ENCODE measurements at regions not wholly inside any gene's neighbourhood (a gene's known extent, or its start where the extent isn't known, plus 50 kb on each side); places are given as distances from the start of the nearest gene placed in this dataset.

- TF ChIP-seq CTCF (conservative IDR thresholded peaks at IDR 0.05 in 1 of 2, IDR thresholded peaks at IDR 0.05 in 1 of 2; ENCODE audit: low read depth in 1 of 2, low read length in 2 of 2) (no peak), EZH2 (IDR thresholded peaks at IDR 0.05; ENCODE audit: low read length, missing control alignments) (no peak)
These were observed 135.4 kb upstream of the MB21D2 start for GRCh38 chr3:193053046-193053435.

All from fibroblast of lung (primary cell).